UCSD-AML1 (cell line): ENCODE measurements at regions not wholly inside any gene's neighbourhood (a gene's known extent, or its start where the extent isn't known, plus 50 kb on each side); places are given as distances from the start of the nearest gene placed in this dataset.
A peak's percentile ranks its signal among the peaks of the same experiment; 100 is the strongest.
"Not testable (repeated sequence)": the region's sequence is repeated elsewhere in the genome, so short reads cannot be mapped to it uniquely, and the experiment has no call there.

Experiments
- DNase-seq: peaks from one replicate; lab custom pipeline; 2025; ENCODE audit not compliant: unreplicated experiment; lab: John Stamatoyannopoulos, UW

DNA sequence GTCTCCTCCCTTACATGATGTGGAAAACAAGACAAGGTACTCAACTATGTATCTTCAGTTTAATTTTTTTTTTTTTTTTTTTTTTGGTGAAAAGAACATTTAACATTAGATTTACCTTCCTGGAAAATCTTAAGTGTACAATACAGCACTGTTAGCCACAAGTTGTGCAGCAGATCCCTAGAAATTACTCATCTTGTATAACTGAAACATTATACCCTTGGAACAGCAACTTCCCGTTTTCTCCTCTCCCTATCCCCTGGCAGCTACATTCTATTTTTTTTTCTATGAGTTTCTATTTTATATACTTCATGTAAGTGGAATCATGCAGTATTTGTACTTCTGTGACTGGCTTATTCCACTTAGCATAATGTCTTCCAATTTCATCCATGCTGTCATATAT lies 421.9 kb upstream of the FTMT start:
- DNase-seq, result no peak

DNA sequence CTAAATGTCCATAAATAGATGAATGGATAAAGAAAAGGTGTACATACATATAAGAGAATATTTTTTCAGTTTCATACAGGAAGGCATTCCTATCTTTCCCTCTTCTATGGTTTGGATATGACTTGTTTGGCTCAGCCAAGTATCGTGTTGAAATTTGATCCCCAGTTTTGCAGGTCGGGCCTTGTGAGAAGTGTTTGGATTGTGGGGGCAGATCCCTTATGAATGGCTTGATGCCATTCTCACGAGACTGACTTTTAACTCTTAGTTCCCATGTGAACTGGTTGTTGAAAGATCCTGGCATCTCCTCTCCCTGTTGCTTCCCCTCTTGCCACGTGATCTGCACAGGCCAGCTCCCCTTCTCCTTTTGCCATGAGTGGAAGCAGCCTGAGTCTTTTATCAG lies 421.1 kb upstream of the FTMT start:
- peak; percentile 0 for DNase-seq

DNA sequence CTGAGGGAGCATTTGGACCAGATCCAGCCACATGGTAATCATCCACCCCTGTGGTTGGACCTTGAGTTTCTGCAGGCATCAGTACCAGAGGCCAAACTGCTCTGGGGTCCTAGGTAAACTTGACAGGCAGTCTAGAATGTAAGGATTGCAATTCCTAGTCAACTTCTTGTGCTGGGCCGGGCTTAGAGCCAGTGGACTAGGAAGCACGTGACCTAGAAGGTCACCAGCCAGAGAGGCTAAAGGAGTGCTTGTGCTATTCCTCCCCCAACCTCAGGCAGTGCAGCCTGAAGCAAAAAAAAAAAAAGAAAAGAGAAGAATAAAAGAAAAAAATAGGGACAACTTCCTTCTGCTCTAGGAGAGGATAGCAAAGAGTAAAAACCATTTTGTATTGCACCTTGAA lies 406.2 kb upstream of the FTMT start:
- peak; percentile 0 for DNase-seq

DNA sequence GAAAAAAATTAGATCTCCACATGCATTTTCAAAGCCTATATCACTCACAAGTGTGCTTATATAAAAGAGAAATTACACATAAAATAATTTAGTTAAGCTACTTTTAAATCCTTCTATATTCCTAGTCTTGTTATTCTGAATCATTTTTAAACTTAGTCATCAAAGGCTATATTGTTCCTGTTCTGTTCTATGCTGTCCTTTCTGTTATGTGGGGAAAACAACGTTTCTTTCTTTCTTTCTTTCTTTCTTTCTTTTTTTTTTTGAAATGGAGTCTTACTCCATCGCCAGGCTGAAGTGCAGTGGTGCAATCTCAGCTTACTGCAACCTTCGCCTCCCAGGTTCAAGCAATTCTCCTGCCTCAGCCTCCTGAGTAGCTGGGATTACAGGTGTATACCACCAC lies 389.2 kb upstream of the FTMT start:
- no peak for DNase-seq

DNA sequence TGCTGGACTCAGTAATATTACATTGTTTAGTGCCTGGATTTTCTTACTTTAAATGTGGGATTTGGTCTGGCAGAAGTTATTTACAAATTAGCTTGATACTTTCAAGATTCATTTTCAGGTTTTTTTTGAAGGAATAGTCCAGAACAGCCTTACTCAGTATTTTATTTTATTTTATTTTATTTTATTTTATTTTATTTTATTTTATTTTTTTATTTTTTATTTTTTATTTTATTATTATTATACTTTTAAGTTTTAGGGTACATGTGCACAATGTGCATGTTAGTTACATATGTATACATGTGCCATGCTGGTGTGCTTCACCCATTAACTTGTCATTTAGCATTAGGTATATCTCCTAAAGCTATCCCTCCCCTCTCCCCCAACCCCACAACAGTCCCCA lies 380.5 kb upstream of the FTMT start:
- DNase-seq, result not testable (repeated sequence)

DNA sequence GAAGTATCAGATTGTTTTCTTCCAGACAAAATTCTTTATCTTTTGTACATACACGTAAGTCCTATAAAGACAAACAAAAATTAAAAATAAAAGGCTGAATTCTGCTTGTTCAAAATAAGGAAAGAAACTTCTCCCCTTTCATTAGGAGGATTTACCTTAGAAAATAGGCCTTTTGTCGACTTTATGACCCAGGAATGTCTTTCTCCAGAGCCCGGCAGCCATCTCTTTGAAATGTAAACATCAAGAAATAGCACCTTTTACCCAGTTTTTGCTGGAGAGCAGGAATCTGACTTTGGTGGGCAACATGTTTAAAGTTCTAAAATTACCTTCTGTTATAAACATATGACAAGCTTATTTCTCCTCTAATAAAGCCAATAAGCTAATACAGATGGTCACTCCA lies 373.0 kb upstream of the FTMT start:
- DNase-seq, result no peak

DNA sequence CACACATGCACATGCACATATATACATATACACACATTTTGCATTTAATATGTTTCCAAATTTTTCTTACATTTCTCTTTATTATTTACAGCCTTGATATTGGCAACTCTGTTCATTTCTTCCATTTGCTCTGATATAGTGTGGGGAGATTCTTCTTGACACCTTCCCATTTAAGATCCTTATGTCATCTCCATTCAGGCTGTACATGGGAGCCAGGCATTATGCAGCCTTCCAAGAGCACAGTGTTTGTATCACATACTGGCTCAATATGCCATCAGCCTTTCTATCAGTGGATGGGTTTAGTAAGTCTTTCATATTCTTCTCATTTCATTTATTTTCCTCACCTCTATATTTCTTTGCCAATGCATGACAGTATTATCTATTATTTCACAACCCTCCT lies 372.3 kb upstream of the FTMT start:
- DNase-seq, result no peak

DNA sequence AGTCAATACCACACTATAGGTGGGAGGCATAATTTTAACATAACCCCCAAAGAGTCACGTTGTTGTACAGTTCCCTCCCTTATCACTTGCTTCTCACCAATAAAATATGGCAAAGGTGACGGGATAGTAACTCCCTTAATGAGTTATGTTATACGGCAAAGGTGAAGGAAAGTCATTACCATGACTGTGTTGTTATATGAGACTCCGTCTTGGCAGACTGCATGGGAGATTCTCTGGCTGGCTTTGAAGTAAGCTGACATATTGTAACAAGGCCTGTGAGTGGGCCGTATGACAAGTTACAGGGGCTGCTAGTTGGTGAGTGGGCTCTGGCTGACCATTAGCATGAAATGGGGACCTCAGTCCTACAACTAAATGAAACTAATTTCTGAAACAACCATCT lies 366.4 kb upstream of the FTMT start:
- DNase-seq, result no peak

DNA sequence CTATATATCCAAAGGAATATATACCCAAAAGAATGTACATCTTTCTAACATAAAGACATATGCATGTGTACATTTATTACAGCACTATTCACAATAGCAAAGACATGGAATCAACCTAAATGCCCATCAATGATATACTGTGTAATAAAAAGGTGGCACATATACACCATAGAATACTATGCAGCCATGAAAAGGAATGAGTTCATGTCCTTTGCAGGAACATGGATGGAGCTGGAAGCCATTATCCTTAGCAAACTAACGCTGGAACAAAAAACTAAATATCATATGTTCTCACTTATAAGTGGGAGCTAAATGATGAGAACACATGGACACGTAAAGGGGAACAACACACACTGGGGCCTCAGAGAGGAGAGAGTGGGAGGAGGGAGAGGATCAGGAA lies 365.7 kb upstream of the FTMT start:
- not testable (repeated sequence) for DNase-seq

DNA sequence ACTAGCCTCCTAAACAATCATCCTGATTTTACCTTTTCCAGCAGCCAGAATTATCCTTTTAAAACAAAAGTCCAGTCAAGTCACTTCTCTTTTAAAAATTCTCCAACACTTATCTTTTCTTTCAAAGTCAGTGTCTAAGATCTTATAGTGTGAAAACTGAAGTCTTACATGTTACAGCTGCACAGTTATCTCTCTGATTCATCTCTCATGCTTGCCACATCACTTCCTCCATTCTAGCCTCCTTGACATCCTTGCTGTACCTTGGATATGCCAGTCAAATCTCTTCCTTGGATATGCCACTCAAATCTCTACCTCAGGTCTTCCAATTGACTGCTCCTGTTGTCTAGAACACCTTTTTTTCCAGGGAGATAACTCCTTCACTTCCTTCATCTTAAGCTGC lies 361.7 kb upstream of the FTMT start:
- DNase-seq, result no peak

DNA sequence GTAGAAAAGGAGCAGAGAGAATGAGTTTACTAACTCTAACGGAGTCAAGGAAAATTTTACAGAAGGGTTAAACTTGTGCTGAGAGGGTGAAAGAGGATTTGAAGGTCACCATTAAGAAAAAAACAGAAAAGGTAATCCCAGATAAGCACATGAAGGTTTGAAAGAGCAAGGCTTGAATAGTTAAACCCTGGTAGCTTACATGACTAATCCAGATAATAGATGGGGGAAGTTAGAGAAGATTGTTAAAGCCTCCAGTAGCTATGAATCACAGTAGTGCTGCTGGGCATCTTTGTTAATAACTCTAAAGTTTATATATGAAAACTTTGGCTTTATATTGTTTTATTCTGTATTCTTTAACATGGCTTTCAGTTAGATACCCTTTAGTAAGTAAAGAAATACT lies 354.5 kb upstream of the FTMT start:
- DNase-seq, result no peak

DNA sequence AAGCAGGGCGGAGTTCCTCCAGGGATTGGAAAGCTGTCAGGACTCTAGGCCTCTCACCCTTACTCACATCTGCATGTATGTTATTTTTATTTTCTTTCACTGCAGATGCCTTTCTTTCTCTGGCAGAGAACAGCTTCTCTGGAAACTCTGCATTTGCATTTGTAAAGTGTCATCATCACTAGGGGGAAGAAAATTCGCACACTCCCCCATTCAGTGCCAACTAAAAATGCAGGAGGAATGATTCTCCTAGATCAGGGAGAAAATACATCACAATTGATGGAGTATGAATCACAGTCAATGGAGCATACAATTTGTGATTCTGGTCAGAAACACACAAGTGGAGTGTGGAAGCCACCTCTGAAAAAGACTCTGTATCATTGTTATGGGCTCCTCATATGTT lies 351.4 kb upstream of the FTMT start:
- DNase-seq, result no peak

DNA sequence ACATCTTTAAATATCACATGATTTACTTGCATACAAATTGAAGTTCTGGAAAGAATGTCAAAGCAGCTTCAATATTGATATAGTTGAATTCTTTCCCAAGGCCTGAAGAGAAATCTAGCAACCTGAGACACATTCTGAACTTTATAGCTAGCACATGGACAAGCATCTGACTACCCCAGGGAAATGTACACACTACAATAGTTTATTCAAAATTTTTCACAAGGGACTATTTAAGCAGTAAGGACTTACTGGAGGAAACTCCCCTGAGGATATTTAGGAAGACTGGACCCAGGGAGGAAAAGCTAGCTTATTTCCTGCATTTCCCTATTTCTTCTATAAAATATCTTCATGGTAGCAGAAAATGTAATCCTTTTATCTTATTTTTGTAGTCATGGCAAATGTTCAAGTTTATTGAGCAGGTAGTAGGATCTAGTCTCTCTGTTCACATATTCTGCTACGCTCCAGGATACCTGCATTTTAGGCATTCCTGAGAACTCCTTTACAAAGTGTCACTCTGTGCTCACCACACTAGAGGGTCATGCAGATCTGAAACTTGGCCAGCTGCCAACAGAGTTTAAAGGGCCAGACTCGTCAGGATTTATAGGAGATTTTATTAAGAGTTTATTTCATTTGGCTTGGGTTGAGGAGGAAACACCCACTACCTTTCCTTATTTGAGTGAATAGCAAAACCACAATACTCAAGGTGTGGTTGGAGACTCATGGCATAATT lies 348.4 kb upstream of the FTMT start:
- no peak for DNase-seq

DNA sequence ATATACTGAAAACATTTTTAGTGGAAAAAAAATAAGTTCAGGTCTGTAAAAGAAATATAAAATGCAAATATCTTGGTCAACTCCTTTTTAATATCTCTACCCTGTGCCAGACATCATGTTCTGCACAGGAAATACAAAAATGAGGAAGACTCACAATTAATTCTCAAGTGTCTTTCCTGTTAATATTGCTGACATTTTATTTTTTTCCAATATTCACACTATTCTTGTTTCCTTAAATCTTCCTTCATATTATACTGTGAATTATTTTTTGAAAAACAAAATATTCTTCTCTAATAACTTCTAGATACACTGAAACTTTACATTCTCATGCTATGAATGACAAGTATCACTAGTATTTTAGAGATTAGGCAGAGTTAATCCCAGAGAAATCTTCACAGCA lies 334.7 kb upstream of the FTMT start:
- DNase-seq, result no peak

DNA sequence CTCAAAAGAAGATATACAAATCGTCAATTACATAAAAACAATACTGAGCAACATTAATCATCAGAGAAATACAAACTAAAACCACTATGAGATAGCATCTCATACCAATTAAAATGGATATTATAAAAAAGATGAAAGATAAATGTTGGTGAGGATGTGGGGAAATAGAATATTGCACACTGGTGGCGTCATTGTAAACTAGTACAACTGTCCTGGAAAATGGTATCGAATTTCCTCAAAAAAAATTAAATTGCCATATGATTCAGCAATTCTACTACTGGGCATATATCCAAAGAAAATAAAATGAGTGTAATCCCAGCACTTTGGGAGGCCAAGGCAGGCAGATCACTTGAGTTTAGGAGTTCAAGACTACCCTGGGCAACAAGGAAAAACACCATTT lies 326.0 kb upstream of the FTMT start:
- DNase-seq, result no peak

DNA sequence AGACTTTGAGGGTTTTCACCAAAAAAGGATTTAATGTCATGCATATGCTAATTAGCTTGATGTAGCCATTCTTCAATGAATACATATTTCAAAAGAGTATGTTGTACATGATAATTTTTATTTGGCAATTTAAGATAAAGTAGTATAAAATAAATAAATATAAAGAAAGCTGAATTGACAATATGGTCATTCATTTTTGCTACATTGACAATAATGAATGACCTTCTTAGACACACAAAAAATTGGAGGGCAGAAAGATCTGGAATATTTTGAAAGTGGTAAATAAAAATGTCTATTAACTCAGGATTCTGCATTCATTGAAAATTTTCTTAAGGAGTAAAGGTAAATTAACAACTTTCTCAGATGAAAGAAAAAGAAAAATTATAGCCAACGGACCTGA lies 324.8 kb upstream of the FTMT start:
- no peak for DNase-seq

DNA sequence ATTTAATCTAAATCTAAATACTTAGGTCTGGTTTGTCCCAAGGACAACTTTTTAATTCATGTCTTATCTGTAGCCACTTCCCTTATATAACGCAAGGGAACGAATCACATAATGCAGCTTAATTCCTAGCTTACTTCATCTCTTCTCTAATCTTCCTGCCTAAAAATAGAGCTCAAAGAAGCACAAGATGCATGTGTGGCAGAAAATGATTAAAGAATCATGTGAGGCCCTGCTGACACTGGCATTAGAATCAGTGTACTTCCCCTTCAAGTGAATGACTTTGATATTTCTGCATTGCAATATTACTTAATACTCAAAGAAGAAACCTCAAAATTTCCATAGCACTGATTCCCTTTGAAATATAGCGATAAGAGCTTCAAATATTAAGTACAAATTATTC lies 317.9 kb upstream of the FTMT start:
- DNase-seq, result no peak

DNA sequence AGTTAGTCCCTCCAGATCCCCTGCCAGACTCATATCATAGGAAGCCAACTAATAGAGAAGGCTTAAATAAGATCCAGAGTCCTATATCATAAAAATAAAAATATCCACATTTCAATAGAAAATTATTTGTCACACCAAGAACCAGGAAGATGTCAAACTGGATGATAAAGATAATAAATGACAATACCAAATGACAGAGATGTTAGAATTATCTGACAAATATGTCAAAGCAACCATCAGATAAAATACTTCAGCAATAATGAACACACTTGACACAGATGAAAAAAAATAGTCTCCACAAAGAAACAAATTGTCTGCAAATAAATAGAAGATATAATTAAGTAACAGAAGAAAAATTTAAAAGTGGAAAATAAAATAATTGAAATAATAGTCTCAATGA lies 300.7 kb upstream of the FTMT start:
- DNase-seq, result no peak

DNA sequence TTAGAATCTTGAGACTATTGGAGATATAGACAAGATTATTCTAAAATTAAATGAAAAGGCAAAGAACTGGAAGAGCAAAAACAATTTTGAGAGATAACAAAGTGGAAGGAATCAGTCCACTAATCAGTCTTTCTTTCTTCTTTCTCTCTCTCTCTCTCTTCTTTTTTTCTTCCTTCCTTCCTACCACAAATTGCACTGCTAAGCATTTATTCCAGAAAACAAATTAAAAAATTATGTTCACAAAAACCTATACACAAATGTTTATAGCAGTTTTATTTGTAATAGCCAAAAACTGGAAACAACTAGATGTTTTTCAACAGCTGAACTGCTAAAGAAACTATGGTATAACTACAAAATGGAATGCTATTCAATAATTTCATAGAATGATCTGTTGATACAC lies 291.9 kb upstream of the FTMT start:
- no peak for DNase-seq

DNA sequence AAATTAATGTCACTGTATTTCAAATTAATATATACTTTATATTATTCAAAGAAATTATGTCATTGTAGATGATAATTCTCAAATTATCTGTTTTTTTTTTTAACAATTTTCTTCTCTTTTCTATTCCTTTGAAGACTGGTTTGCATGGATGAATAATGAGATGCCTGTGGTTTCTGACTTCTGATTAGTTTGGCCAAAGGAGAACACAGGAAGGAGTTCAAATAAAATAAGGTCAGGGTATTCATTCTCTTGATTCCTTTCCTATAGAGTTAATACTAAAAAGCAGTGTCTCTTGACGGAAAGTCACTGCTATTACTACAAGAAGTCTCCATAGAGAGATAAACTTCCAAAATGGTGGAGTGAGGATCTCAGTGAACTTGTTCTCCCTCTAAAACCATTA lies 279.6 kb upstream of the FTMT start:
- no peak for DNase-seq

DNA sequence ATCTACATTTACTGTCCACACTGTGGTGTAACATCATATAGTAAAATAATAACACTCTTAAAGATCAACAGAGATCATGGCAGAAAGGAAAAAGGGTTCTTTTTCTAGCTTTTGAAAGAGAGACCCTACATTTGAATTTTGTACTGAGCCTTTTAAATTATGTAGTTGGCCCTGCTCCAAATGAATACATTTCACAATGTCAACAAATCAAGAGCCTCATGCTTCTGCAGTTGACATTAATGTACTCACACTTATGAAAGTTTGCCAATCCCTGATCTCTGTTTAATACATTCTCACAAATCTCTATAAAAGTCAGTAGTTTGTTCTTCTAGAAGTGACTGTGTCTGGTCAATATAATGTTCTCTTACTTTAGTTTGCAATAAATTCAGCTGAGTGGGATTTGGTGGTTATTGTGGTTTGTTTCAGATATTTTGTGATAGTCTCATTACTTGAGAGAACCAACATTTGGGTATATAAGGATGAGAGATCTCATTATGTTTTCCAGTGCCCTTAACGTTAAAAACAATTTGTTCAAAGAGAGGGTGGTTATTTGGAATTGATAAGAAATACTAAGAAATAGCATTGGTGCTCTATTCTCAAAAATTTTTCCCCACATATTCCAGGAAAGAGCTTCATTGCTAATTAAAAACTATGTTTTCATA lies 277.8 kb upstream of the FTMT start:
- no peak for DNase-seq

DNA sequence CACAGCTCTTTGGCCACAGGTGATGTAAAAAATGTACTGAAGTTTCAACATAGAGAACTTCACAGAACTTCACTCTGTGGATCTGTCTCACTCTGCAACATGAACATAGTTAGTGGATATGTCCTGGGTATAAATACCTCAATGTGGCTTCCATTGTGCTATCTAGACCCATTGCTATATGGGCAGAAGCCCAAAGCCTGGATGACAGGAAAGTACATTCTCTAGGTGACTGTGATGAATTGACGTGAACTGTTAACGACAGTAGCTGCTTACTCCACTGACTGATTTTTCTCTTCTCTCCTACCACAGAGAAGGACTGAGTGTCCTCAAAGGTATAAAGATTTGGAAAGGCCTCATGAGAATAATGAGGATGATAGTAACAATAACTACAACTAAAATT lies 270.1 kb upstream of the FTMT start:
- DNase-seq, result no peak

DNA sequence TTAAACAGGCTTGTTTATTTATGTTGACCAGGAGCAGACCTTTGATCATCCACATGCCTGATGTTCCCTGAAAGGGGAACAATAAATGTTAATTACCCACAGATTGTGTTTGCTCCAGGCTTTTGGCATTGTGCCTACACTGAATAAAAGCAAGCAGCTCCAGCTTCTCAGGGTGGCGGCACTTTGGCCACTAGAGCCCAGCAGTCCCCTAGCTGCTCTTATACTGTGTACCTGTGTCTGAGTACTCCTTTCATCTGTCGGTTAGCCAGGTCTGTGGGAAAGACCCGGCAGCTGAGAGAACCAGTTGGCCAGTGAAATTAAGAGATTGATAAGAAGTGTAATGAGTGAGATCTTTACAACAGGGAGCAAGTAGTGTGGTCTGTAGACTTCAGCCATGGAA lies 254.8 kb upstream of the FTMT start:
- no peak for DNase-seq
